Transverse colon (tissue), 4 donors: ENCODE measurements at regions not wholly inside any gene's neighbourhood (a gene's known extent, or its start where the extent isn't known, plus 50 kb on each side); places are given as distances from the start of the nearest gene placed in this dataset.

Source experiments
- CTCF ChIP-seq, 5 experiments: fragments of 200-600 bp in 3 of 5; fragments of 450-650 bp in 2 of 5; sonication (generic) in 3 of 5; IDR thresholded peaks; 1 replicate in 2 of 5; 2 replicates in 3 of 5; pipeline ENCODE4 v1.5.1; 2016 to 2017; ENCODE audit warnings: antibody characterized with exemption in 5 of 5, inconsistent platforms in 3 of 5, mild to moderate bottlenecking in 2 of 5, moderate library complexity in 1 of 5
- EP300 ChIP-seq: sonication (generic); formaldehyde crosslinking; IDR thresholded peaks from one replicate; pipeline ENCODE4 v1.6.1; 2017; ENCODE audit warnings: antibody characterized with exemption, low read depth
- POLR2A ChIP-seq: fragments of 450-650 bp; IDR thresholded peaks from one replicate; pipeline ENCODE4 v1.6.1; 2016; ENCODE audit warnings: antibody characterized with exemption, mild to moderate bottlenecking, moderate library complexity
- POLR2AphosphoS5 ChIP-seq, 3 donors: sonication (generic); formaldehyde crosslinking; IDR thresholded peaks; one replicate each; pipeline ENCODE4 v1.6.1; 2016; ENCODE audit warnings: antibody characterized with exemption in 3 of 3

- TF ChIP-seq CTCF (IDR thresholded peaks at IDR 0.05) (no peak), POLR2A (no peak), EP300 (no peak), POLR2AphosphoS5 (IDR thresholded peaks at IDR 0.05) (no peak)
Measured at GRCh38 chr4:136337216-136337615, 1195.1 kb downstream of the PCDH18 start.
